AG09309 (cell line): ENCODE measurements at regions not wholly inside any gene's neighbourhood (a gene's known extent, or its start where the extent isn't known, plus 50 kb on each side); places are given as distances from the start of the nearest gene placed in this dataset.

ENCODE experiments used
- DNase-seq: peaks from one replicate; pipeline ENCODE4 v3.0.0-alpha.2; 2010; ENCODE audit warnings: low read depth
- H3K4me3 ChIP-seq: 2 replicates; pipeline ENCODE4 v1.5.1; 2011; ENCODE audit warnings: mild to moderate bottlenecking, low read depth, low read length, moderate library complexity; ENCODE audit not compliant: control insufficient read depth
- TF ChIP-seq, protein P1 (sequence below): IDR thresholded peaks from 2 replicates; pipeline ENCODE4 v1.5.1; 2011; ENCODE audit warnings: mild to moderate bottlenecking, low read depth, low read length, inconsistent platforms; ENCODE audit not compliant: insufficient read depth, control insufficient read depth; ENCODE audit errors: missing control alignments

DNA sequence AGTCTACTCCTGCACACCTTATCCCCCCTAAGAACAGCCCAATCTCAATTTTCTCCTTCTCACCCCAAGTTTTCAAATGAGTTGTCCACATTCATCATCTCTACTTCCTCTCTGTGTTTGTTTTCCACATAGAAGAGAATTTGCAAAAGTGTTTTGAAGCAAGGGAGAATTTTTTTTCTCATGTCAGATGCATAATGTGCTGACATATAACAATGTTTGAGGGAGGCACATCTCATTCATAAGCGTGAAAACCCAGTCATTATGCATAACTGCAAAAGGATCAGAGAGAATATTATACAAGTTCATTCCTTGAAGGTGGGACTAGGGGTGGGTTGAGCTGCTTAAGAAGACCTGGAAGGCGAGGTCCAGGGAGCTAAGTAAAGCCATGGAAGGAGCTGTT, 80.8 kb upstream of the SLC1A4 start:
- H3K4me3 ChIP-seq: no peak overlapping the region
- TF ChIP-seq, protein P1, sequence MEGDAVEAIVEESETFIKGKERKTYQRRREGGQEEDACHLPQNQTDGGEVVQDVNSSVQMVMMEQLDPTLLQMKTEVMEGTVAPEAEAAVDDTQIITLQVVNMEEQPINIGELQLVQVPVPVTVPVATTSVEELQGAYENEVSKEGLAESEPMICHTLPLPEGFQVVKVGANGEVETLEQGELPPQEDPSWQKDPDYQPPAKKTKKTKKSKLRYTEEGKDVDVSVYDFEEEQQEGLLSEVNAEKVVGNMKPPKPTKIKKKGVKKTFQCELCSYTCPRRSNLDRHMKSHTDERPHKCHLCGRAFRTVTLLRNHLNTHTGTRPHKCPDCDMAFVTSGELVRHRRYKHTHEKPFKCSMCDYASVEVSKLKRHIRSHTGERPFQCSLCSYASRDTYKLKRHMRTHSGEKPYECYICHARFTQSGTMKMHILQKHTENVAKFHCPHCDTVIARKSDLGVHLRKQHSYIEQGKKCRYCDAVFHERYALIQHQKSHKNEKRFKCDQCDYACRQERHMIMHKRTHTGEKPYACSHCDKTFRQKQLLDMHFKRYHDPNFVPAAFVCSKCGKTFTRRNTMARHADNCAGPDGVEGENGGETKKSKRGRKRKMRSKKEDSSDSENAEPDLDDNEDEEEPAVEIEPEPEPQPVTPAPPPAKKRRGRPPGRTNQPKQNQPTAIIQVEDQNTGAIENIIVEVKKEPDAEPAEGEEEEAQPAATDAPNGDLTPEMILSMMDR: no peak
- no peak for DNase-seq

DNA sequence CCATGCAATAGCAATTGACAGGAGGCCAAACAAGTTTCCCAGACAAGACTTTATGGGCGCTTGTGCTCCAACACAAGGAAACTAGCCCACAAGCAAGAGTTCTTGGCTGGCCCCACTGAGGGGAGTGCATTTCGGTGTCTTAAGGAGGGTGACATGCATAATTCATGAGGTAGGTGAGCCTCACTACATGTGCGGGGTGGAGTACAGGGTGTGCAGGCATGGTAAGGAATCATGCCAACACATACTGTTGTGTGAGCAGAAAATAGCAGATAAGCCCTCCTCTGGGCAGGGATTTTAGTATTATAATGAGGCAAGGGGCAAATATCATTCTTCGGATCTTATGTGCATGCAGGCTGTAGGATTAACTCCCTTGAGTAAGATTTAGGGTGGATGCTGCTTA, 78.7 kb upstream of the SLC1A4 start:
- no peak for DNase-seq
- H3K4me3 ChIP-seq: no peak overlapping the region
- TF ChIP-seq, protein P1: no peak

DNA sequence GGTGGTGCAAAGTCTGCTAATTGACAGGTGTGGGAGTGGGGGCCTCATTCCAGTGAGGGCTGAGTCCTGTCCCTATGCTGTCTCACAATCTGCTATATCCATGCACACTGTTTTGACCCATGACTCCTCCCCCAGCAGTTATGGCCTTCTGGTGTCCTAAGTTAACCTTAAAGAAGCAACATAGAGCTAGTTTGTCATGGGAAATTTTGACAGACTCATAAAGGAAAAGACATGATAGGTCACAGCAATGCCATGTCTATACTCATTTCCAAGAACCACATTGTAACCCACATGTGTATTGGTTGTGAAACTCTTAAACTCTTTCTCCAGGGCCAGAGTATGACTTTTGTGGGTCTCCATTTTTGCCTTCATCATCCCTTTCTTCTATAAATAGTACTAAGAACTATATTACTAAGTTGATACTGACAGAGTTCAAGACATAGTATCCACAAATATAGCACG, 78.2 kb upstream of the SLC1A4 start:
- no peak overlapping the region for H3K4me3 ChIP-seq
- TF ChIP-seq, protein P1: no peak
- DNase-seq: no peak

DNA sequence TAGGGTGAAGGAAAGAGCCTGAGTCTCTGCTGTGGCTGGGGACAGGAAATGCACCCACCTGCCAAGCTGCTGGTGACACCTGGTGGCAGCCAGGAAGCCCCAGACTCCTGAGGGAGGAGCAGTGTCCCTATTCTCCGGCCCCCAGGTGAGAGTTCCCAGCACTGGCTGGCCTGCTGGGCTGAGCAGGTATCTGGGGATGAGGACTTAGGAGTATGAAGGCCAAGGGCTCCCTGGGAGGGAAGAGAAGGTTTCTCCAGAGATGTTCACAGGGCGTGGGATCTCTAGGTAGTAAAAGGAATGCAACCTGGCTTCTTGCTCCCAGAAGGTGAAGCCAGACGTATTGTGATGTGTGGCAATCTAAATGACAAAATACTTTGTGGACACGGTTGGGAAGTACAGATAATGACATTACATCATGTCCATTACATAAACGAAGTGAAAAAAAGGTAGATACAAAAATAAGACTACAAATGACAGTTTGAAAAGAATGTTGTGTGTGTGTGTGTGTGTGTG, 75.8 kb upstream of the SLC1A4 start:
- DNase-seq: no peak
- TF ChIP-seq, protein P1: no peak
- no peak overlapping the region for H3K4me3 ChIP-seq

DNA sequence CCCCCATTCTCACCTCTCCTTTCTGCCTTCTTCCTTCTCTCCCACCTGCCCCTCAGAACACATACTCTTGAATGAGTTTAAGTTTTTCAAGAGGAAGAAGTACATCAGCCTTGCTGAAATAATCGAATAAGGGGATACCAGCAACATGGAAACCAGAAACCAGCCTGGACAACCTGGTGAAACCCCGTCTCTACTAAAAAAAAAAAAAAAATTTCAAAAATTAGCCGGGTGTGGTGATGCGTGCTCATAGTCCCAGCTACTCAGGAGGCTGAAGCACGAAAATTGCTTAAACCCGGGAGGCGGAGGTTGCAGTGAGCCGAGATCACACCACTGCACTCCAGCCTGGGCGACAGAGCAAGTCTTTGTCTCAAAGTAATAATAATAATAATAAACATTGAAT, 75.0 kb upstream of the SLC1A4 start:
- TF ChIP-seq, protein P1: no peak
- DNase-seq: no peak
- H3K4me3 ChIP-seq: no peak overlapping the region

DNA sequence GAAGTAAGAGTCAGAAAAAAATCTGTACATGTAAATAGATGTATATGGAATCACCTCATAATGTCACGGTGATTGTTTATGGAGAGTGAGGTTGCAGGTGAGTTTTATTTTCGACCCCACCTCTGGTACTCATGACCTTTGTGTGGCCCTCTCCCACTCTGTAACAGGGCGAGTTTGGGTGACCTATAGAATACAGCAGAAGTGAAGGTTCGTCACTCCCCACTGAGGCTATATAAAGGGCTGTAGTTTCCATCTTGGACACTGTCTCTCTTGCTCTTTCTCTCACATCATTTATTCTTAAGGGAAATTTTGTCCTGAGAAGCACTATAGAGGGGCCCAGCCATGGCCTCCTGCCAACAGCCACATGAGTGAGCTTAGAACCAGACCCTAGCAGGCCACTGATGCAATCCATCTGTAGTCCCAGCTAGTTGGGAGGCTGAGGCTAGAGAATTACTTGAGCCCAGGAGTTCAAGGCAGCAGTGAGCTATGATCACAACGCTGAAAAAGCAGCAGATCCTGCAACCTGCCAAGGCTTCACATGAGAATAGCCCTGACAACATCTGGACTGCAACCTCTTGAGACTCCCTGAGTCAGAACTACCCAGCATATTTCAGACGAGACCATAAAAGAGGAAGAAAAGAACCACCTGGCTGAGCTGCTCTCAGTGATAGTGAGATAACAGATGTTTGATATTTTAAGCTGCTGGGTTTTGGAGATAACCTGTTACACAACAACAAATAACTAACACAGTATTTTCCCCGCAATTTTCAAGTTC, 74.3 kb upstream of the SLC1A4 start:
- no peak for DNase-seq
- TF ChIP-seq, protein P1: no peak
- H3K4me3 ChIP-seq: no peak overlapping the region
